Kidney (tissue), 13 donors: ENCODE measurements at regions not wholly inside any gene's neighbourhood (a gene's known extent, or its start where the extent isn't known, plus 50 kb on each side); places are given as distances from the start of the nearest gene placed in this dataset.

Experiments used
- DNase-seq, 5 donors: peaks; one replicate each; pipeline ENCODE4 v3.0.0-alpha.2; 2013 to 2020
- FAIRE-seq: peaks from 2 replicates; lab custom pipeline; 2012; peaks lifted over from hg19 to GRCh38; lab: Jason Lieb, UNC
- H3K27ac ChIP-seq, 2 donors: one replicate each; pipeline ENCODE4 v1.7.0; 2013; ENCODE audit warnings: low read depth in 2 of 2, low read length in 2 of 2, inconsistent platforms in 1 of 2
- H3K27me3 ChIP-seq: one replicate; pipeline ENCODE4 v1.7.1; 2013; ENCODE audit warnings: low read length, inconsistent platforms; ENCODE audit not compliant: control insufficient read depth, insufficient read depth
- H3K36me3 ChIP-seq, 3 donors: one replicate each; pipeline versions ENCODE4 v1.7.0 to v1.7.1; 2013; ENCODE audit warnings: low read length in 3 of 3, control low read depth in 1 of 3, inconsistent platforms in 1 of 3; ENCODE audit not compliant: insufficient read depth in 3 of 3, control insufficient read depth in 2 of 3
- H3K4me1 ChIP-seq, 3 donors: one replicate each; pipeline versions ENCODE4 v1.7.0 to v1.7.1; 2013; ENCODE audit warnings: low read length in 3 of 3, inconsistent platforms in 1 of 3, low read depth in 1 of 3; ENCODE audit not compliant: control insufficient read depth in 2 of 3, insufficient read depth in 2 of 3
- H3K4me3 ChIP-seq, 3 donors: one replicate each; pipeline versions ENCODE4 v1.7.0 to v1.8.1; 2013; ENCODE audit warnings: low read length in 3 of 3, control low read depth in 1 of 3, inconsistent platforms in 1 of 3
- H3K9ac ChIP-seq, 3 donors: one replicate each; pipeline versions ENCODE4 v1.7.0 to v1.7.1; 2013; ENCODE audit warnings: low read length in 3 of 3, control low read depth in 1 of 3, inconsistent platforms in 1 of 3
- H3K9me3 ChIP-seq, 3 donors: one replicate each; pipeline versions ENCODE4 v1.7.0 to v1.7.1; 2013; ENCODE audit warnings: low read length in 3 of 3, control low read depth in 1 of 3, inconsistent platforms in 1 of 3; ENCODE audit not compliant: control insufficient read depth in 2 of 3, insufficient read depth in 1 of 3
- CTCF ChIP-seq: IDR thresholded peaks from 3 replicates; pipeline ENCODE4 v1.5.1; 2012; ENCODE audit warnings: mild to moderate bottlenecking, moderate library complexity, borderline replicate concordance; ENCODE audit not compliant: insufficient read depth; ENCODE audit errors: extremely low read depth
- intact Hi-C: fragments of 100-400 bp; cut with DNase I; formaldehyde crosslinking; loops from one replicate; pipeline ENCODE4 v1.11.1; 2022
- donor health status: control.
- donor health status: control.
- donor health status: control.
- donor health status: control.
- donor health status: control.
- donor health status: DM: yes; HTN: yes; CAD: no.
- donor health status: Normal renal cell carcinoma (clear cell type).

- no peak overlapping the region for H3K9ac ChIP-seq
- no peak for TF ChIP-seq CTCF
- H3K36me3 ChIP-seq: no peaks in the 10 kb centered on the region
- H3K9me3 ChIP-seq: no peaks in the 10 kb centered on the region
- H3K27ac ChIP-seq: no peak overlapping the region
- peaks cover 0 to 2% (median 0%) of the 10 kb centered on the region in 3 donors for H3K4me1 ChIP-seq
- intact Hi-C loops: no loop called here
- H3K4me3 ChIP-seq: no peak overlapping the region
- FAIRE-seq (no peak), DNase-seq (no peak)
- no peaks in the 10 kb centered on the region for H3K27me3 ChIP-seq
Observed at GRCh38 chr7:22667187-22667561, 59.8 kb upstream of the IL6 start.

- no peak for TF ChIP-seq CTCF
- no peak overlapping the region for H3K27ac ChIP-seq
- H3K36me3 ChIP-seq: no peaks in the 10 kb centered on the region
- FAIRE-seq (no peak), DNase-seq (no peak)
- peaks cover 0 to 2% (median 0%) of the 10 kb centered on the region in 3 donors for H3K4me1 ChIP-seq
- intact Hi-C loops: no loop called here
- H3K4me3 ChIP-seq: no peak overlapping the region
- H3K9me3 ChIP-seq: no peaks in the 10 kb centered on the region
- H3K27me3 ChIP-seq: no peaks in the 10 kb centered on the region
- no peak overlapping the region for H3K9ac ChIP-seq
Observed at GRCh38 chr7:22666732-22667131, 60.3 kb upstream of the IL6 start.

- Histone ChIP-seq H3K9ac (no peak overlapping the region), H3K4me3 (no peak overlapping the region), H3K36me3 (no peaks in the 10 kb centered on the region), H3K27ac (no peak overlapping the region), H3K9me3 (no peaks in the 10 kb centered on the region), H3K4me1 (peaks cover 0 to 2% (median 0%) of the 10 kb centered on the region in 3 donors), H3K27me3 (no peaks in the 10 kb centered on the region)
- intact Hi-C loops: no loop called here
- DNase-seq: no peak
- no peak for FAIRE-seq
- TF ChIP-seq CTCF: no peak
Observed at GRCh38 chr7:22665923-22666322, 61.1 kb upstream of the IL6 start.
